H1 (cell line): ENCODE measurements at regions not wholly inside any gene's neighbourhood (a gene's known extent, or its start where the extent isn't known, plus 50 kb on each side); places are given as distances from the start of the nearest gene placed in this dataset.

ENCODE experiments used
- CTCF ChIA-PET: fragments of 300-600 bp; sonication (Branson Sonifier 250); formaldehyde crosslinking; loops from one replicate; lab custom pipeline; 2021; ENCODE audit not compliant: partially characterized antibody; lab: Charles Lee
- POLR2A ChIA-PET: fragments of 300-600 bp; sonication (Branson Sonifier 250); formaldehyde crosslinking; loops from one replicate; lab custom pipeline; 2021; ENCODE audit warnings: inconsistent platforms; ENCODE audit not compliant: partially characterized antibody; lab: Charles Lee
- DNase-seq, 2 experiments: peaks; one replicate each; pipeline versions ENCODE4 v3.0.0 to v3.0.0-alpha.2; 2010 to 2022; ENCODE audit warnings: low spot score in 2 of 2, low read depth in 1 of 2, mixed read lengths in 1 of 2
- FAIRE-seq: peaks from 2 replicates; lab custom pipeline; 2011; peaks lifted over from hg19 to GRCh38; lab: Jason Lieb, UNC
- H2AFZ ChIP-seq: 2 replicates; pipeline ENCODE4 v1.8.1; 2012; ENCODE audit warnings: low read length, inconsistent platforms
- H2AK5ac ChIP-seq: 2 replicates; pipeline ENCODE4 v1.6.1; 2013; ENCODE audit warnings: low read depth, low read length
- H2BK120ac ChIP-seq: replicated peaks from 2 replicates; pipeline ENCODE3; 2013; ENCODE audit warnings: low read depth, low read length, inconsistent platforms
- H2BK12ac ChIP-seq: 2 replicates; pipeline ENCODE4 v1.6.1; 2013; ENCODE audit warnings: low read depth, low read length
- H2BK15ac ChIP-seq: 2 replicates; pipeline ENCODE4 v1.6.1; 2013; ENCODE audit warnings: low read length
- H2BK20ac ChIP-seq: 2 replicates; pipeline ENCODE4 v1.6.1; 2013; ENCODE audit warnings: low read length
- H2BK5ac ChIP-seq: 2 replicates; pipeline ENCODE4 v1.6.1; 2013; ENCODE audit warnings: low read depth, low read length
- H3K14ac ChIP-seq: 2 replicates; pipeline ENCODE4 v1.6.1; 2013; ENCODE audit warnings: inconsistent platforms; ENCODE audit not compliant: insufficient read length
- H3K18ac ChIP-seq: 2 replicates; pipeline ENCODE4 v1.6.1; 2013; ENCODE audit warnings: low read length; ENCODE audit errors: extremely low read depth
- H3K23ac ChIP-seq: 2 replicates; pipeline ENCODE4 v1.6.1; 2013; ENCODE audit warnings: inconsistent platforms; ENCODE audit not compliant: insufficient read length
- H3K23me2 ChIP-seq: 2 replicates; pipeline ENCODE4 v1.6.1; 2013; ENCODE audit warnings: low read depth, low read length
- H3K27ac ChIP-seq: 2 replicates; pipeline ENCODE4 v1.6.1; 2011; ENCODE audit warnings: low read depth, low read length, inconsistent platforms
- H3K27me3 ChIP-seq, 4 experiments: replicated peaks in 1 of 4; 1 replicate in 1 of 4; 2 replicates in 3 of 4; pipeline versions ENCODE4 v1.6.1 to v1.8.1; 2011 to 2013; ENCODE audit warnings: low read length in 3 of 4, mild to moderate bottlenecking in 3 of 4, inconsistent platforms in 2 of 4, mixed read lengths in 2 of 4, moderate library complexity in 1 of 4; ENCODE audit not compliant: control insufficient read depth in 3 of 4, insufficient read depth in 3 of 4; ENCODE audit errors: extremely low read depth in 1 of 4
- H3K36me3 ChIP-seq, 4 experiments: 2 replicates each; pipeline versions ENCODE4 v1.6.1 to v1.8.1; 2011 to 2013; ENCODE audit warnings: mild to moderate bottlenecking in 4 of 4, low read length in 3 of 4, moderate library complexity in 2 of 4, control low read depth in 1 of 4, inconsistent platforms in 1 of 4; ENCODE audit not compliant: insufficient read depth in 4 of 4, control insufficient read depth in 2 of 4
- H3K4ac ChIP-seq: replicated peaks from 2 replicates; pipeline ENCODE3; 2013; ENCODE audit warnings: low read length, low read depth, mixed read lengths, inconsistent platforms; ENCODE audit not compliant: insufficient read length
- H3K4me1 ChIP-seq, 4 experiments: replicated peaks in 1 of 4; 1 replicate in 1 of 4; 2 replicates in 3 of 4; pipeline versions ENCODE4 v1.6.1 to v1.8.1; 2011 to 2013; ENCODE audit warnings: low read length in 3 of 4, inconsistent platforms in 2 of 4, mixed read lengths in 1 of 4; ENCODE audit not compliant: insufficient read depth in 4 of 4, control insufficient read depth in 3 of 4
- H3K4me2 ChIP-seq, 2 experiments: 2 replicates each; pipeline versions ENCODE4 v1.6.1 to v1.8.1; 2011 to 2013; ENCODE audit warnings: low read depth in 2 of 2, low read length in 2 of 2, control low read depth in 1 of 2, inconsistent platforms in 1 of 2, mild to moderate bottlenecking in 1 of 2; ENCODE audit not compliant: insufficient read depth in 1 of 2
- H3K4me3 ChIP-seq, 4 experiments: fragments of 200-600, 300-600 bp in 1 of 4; sonication (generic), shearing (Covaris generic), sonication (Bioruptor Twin) in 1 of 4; 2 replicates each; pipeline versions ENCODE4 v1.5.1 to v1.8.1; 2011 to 2016; ENCODE audit warnings: low read length in 4 of 4, low read depth in 3 of 4, control low read depth in 2 of 4, inconsistent platforms in 2 of 4, mild to moderate bottlenecking in 2 of 4, mixed read lengths in 1 of 4, moderate library complexity in 1 of 4; ENCODE audit not compliant: insufficient read depth in 2 of 4; ENCODE audit errors: extremely low read depth in 1 of 4
- H3K56ac ChIP-seq: replicated peaks from 2 replicates; pipeline ENCODE3; 2013; ENCODE audit warnings: low read depth, mild to moderate bottlenecking, mixed read lengths, low read length, inconsistent platforms; ENCODE audit not compliant: insufficient read length
- H3K79me1 ChIP-seq: 2 replicates; pipeline ENCODE4 v1.6.1; 2013; ENCODE audit warnings: low read depth, low read length, control low read depth
- H3K79me2 ChIP-seq, 2 experiments: 2 replicates each; pipeline versions ENCODE4 v1.6.1 to v1.8.1; 2012 to 2013; ENCODE audit warnings: low read length in 2 of 2, mild to moderate bottlenecking in 2 of 2, inconsistent platforms in 1 of 2; ENCODE audit not compliant: insufficient read depth in 2 of 2, control insufficient read depth in 1 of 2
- H3K9ac ChIP-seq, 4 experiments: replicated peaks in 1 of 4; 1 replicate in 1 of 4; 2 replicates in 3 of 4; pipeline versions ENCODE4 v1.6.1 to v1.8.1; 2011 to 2013; ENCODE audit warnings: low read depth in 3 of 4, low read length in 3 of 4, control low read depth in 2 of 4, mild to moderate bottlenecking in 2 of 4, moderate library complexity in 2 of 4, inconsistent platforms in 1 of 4; ENCODE audit errors: extremely low read depth in 1 of 4
- H3K9me3 ChIP-seq, 2 experiments: 2 replicates each; pipeline versions ENCODE4 v1.6.1 to v1.8.1; 2012 to 2013; ENCODE audit warnings: mild to moderate bottlenecking in 2 of 2, moderate library complexity in 2 of 2, control low read depth in 1 of 2, inconsistent platforms in 1 of 2, low read depth in 1 of 2, low read length in 1 of 2, mixed read lengths in 1 of 2; ENCODE audit not compliant: insufficient read depth in 2 of 2
- H4K20me1 ChIP-seq, 2 experiments: replicated peaks in 1 of 2; 2 replicates each; pipeline versions ENCODE3 to v1.8.1; 2011 to 2013; ENCODE audit warnings: inconsistent platforms in 2 of 2, low read length in 2 of 2, mild to moderate bottlenecking in 1 of 2; ENCODE audit not compliant: insufficient read depth in 2 of 2, control insufficient read depth in 1 of 2
- H4K5ac ChIP-seq: 2 replicates; pipeline ENCODE4 v1.6.1; 2013; ENCODE audit warnings: low read length, low read depth, mixed read lengths, inconsistent platforms; ENCODE audit not compliant: insufficient read length
- H4K8ac ChIP-seq: 2 replicates; pipeline ENCODE4 v1.8.0; 2013; ENCODE audit warnings: mild to moderate bottlenecking, moderate library complexity, low read length, inconsistent platforms; ENCODE audit not compliant: insufficient read depth; ENCODE audit errors: extremely low read depth
- H4K91ac ChIP-seq: replicated peaks from 2 replicates; pipeline ENCODE3; 2013; ENCODE audit warnings: low read length, mixed read lengths, inconsistent platforms; ENCODE audit not compliant: insufficient read length
- CEBPB ChIP-seq: IDR thresholded peaks from 2 replicates; pipeline ENCODE4 v1.6.1; 2012; ENCODE audit warnings: low read depth, low read length
- CREB1 ChIP-seq: IDR thresholded peaks from 2 replicates; pipeline ENCODE4 v1.6.1; 2012; ENCODE audit warnings: inconsistent platforms
- EGR1 ChIP-seq: IDR thresholded peaks from 2 replicates; pipeline ENCODE4 v1.6.1; 2011; ENCODE audit warnings: low read depth, low read length, borderline replicate concordance
- HDAC6 ChIP-seq: IDR thresholded peaks from one replicate; pipeline ENCODE4 v1.7.1; 2012; ENCODE audit warnings: low read depth, mild to moderate bottlenecking, inconsistent platforms, low read length, moderate library complexity
- JUN ChIP-seq: IDR thresholded peaks from 2 replicates; pipeline ENCODE4 v1.6.1; 2011; ENCODE audit warnings: low read depth, mild to moderate bottlenecking, improper control_type of control experiment, low read length
- JUND ChIP-seq: IDR thresholded peaks from 2 replicates; pipeline ENCODE4 v1.6.1; 2011; ENCODE audit warnings: mild to moderate bottlenecking, improper control_type of control experiment, low read length
- KDM4A ChIP-seq: IDR thresholded peaks from one replicate; pipeline ENCODE4 v1.7.1; 2012; ENCODE audit warnings: low read depth, mild to moderate bottlenecking, moderate library complexity, low read length, inconsistent platforms; ENCODE audit not compliant: severe bottlenecking
- MAFK ChIP-seq: IDR thresholded peaks from 2 replicates; pipeline ENCODE4 v1.6.1; 2012; ENCODE audit warnings: low read depth, mild to moderate bottlenecking, improper control_type of control experiment, low read length
- NANOG ChIP-seq: IDR thresholded peaks from 2 replicates; pipeline ENCODE4 v1.6.1; 2011; ENCODE audit warnings: low read length, low read depth, mild to moderate bottlenecking, inconsistent platforms; ENCODE audit not compliant: insufficient read depth, poor library complexity, severe bottlenecking
- POU5F1 ChIP-seq: IDR thresholded peaks from 2 replicates; pipeline ENCODE4 v1.6.1; 2011; ENCODE audit warnings: low read depth, mild to moderate bottlenecking, low read length, moderate library complexity
- SIN3A ChIP-seq, 2 experiments: IDR thresholded peaks in 1 of 2; conservative IDR thresholded peaks in 1 of 2; 2 replicates each; pipeline ENCODE4 v1.6.1; 2011 to 2012; ENCODE audit warnings: low read length in 2 of 2, improper control_type of control experiment in 1 of 2, low read depth in 1 of 2, mild to moderate bottlenecking in 1 of 2
- SIX5 ChIP-seq: IDR thresholded peaks from 2 replicates; pipeline ENCODE4 v1.6.1; 2011; ENCODE audit warnings: mild to moderate bottlenecking, low read depth, low read length
- SP1 ChIP-seq: IDR thresholded peaks from 2 replicates; pipeline ENCODE4 v1.6.1; 2011; ENCODE audit warnings: low read depth, low read length
- SP4 ChIP-seq: IDR thresholded peaks from 2 replicates; pipeline ENCODE4 v1.6.1; 2012; ENCODE audit warnings: low read length, inconsistent platforms
- SRF ChIP-seq: IDR thresholded peaks from 2 replicates; pipeline ENCODE4 v1.6.1; 2011; ENCODE audit warnings: mild to moderate bottlenecking, low read depth, low read length, moderate library complexity
- TBP ChIP-seq: IDR thresholded peaks from 2 replicates; pipeline ENCODE4 v1.6.1; 2011; ENCODE audit warnings: low read depth, low read length, improper control_type of control experiment
- YY1 ChIP-seq: IDR thresholded peaks from 2 replicates; pipeline ENCODE4 v1.6.1; 2011; ENCODE audit warnings: low read depth, mild to moderate bottlenecking, low read length
- WGBS, 2 experiments: shearing (Covaris generic) in 1 of 2; methylation state at CpG; one replicate each; pipeline versions ENCODE4 v1.1.6 to v1.1.7; 2013 to 2015; ENCODE audit warnings: low lambda C conversion rate in 2 of 2, mixed read lengths in 2 of 2, inconsistent platforms in 1 of 2, low coverage in 1 of 2, missing lambda C conversion rate in 1 of 2; ENCODE audit not compliant: insufficient replicate concordance in 2 of 2, insufficient coverage in 1 of 2, insufficient read length in 1 of 2; ENCODE audit errors: extremely low coverage in 1 of 2, missing lambda C conversion rate in 1 of 2; 5-methylcytosine and 5-hydroxymethylcytosine counted together

DNA sequence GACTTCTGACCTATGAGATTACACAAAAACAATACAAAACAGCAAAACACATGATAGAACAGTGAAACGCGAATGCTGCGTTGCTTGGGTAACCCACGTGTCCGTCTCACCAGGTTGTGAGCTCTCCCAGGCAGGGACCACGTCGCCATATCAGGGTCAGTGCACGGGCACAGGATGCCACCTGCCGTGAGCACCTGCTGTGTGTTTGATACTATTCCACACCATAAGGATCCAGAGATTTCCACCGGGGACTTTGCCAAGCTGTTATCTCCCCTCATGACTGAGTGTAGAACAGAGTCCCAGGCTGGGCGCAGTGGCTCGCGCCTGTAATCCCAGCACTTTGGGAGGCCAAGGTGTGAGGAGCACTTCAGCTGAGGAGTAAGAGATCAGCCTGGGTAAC is 288.0 kb downstream of the BMP7 start:
- DNase-seq (no peak), FAIRE-seq (no peak)
- Histone ChIP-seq H3K4me2 (no peak overlapping the region), H4K5ac (no peak overlapping the region), H2BK5ac (no peak overlapping the region), H3K27me3 (peaks cover 0 to 8% (median 5%) of the 10 kb centered on the region in 4 experiments; a peak in 4 of 7 replicates), H2BK20ac (no peak overlapping the region), H3K4me1 (peaks cover 11 to 15% (median 13%) of the 10 kb centered on the region in 4 experiments), H2BK12ac (no peak overlapping the region), H3K23ac (no peak overlapping the region), H2AFZ (no peak overlapping the region), H3K14ac (no peak overlapping the region), H2BK15ac (no peak overlapping the region), H4K8ac (no peak overlapping the region), H3K79me1 (no peaks in the 10 kb centered on the region), H3K27ac (no peak overlapping the region), H4K91ac (no peak overlapping the region), H3K36me3 (no peaks in the 10 kb centered on the region), H3K18ac (no peak overlapping the region), H2AK5ac (no peak overlapping the region), H3K79me2 (no peaks in the 10 kb centered on the region), H2BK120ac (no peak overlapping the region), H4K20me1 (no peaks in the 10 kb centered on the region), H3K4me3 (no peak overlapping the region), H3K9me3 (no peaks in the 10 kb centered on the region), H3K56ac (no peak overlapping the region), H3K23me2 (peaks cover 3% of the 10 kb centered on the region; the same call in 1 of the 2 replicates), H3K4ac (no peak overlapping the region), H3K9ac (no peak overlapping the region)
- CTCF ChIA-PET = interaction anchor here (0.8 to 9.0 kb wide), 9 partner anchors 9 to 427 kb away, joined by 3 to 74 read pairs (median 4); no protein-coding TSS in a partner anchor
- POLR2A ChIA-PET = no interaction called here
- 89% methylated on average over 13 of the region's 13 CpGs; no CpG with 5 or more reads in 1 of the 2 experiments for WGBS, 2 experiments
- no peak for TF ChIP-seq NANOG
- TF ChIP-seq SIX5 = no peak
- no peak for TF ChIP-seq YY1
- no peak for TF ChIP-seq JUN
- TF ChIP-seq SRF = no peak
- TF ChIP-seq EGR1 = no peak
- TF ChIP-seq HDAC6 = no peak
- no peak for TF ChIP-seq SP4
- no peak for TF ChIP-seq MAFK
- no peak for TF ChIP-seq SIN3A (conservative IDR thresholded peaks at IDR 0.05 in 1 of 2, IDR thresholded peaks at IDR 0.05 in 1 of 2; ENCODE audit: low read depth in 1 of 2, low read length in 2 of 2)
- no peak for TF ChIP-seq KDM4A
- no peak for TF ChIP-seq CREB1
- TF ChIP-seq CEBPB = no peak
- no peak for TF ChIP-seq TBP
- no peak for TF ChIP-seq JUND
- TF ChIP-seq SP1 = no peak
- TF ChIP-seq POU5F1 = no peak
